ENCODE measurements at regions not wholly inside any gene's neighbourhood (a gene's known extent, or its start where the extent isn't known, plus 50 kb on each side); places are given as distances from the start of the nearest gene placed in this dataset.

GRCh38 chr22:49380828-49381114, 446.9 kb downstream of the BRD1 start:
- no peak overlapping the region for H3K4me3 ChIP-seq (replicated peaks; ENCODE audit: insufficient read depth, low read length)
- no peak overlapping the region for H3K27ac ChIP-seq (replicated peaks)
- no peak for DNase-seq (ENCODE audit: low read depth in 1 of 2, low spot score in 1 of 2)
- no peak for TF ChIP-seq GABPA (IDR thresholded peaks at IDR 0.05; ENCODE audit: low read depth)
- TF ChIP-seq POLR2AphosphoS5 (IDR thresholded peaks at IDR 0.05; ENCODE audit: low read depth): no peak
- TF ChIP-seq REST (IDR thresholded peaks at IDR 0.05; ENCODE audit: insufficient replicate concordance, low read depth): no peak
- no peak for TF ChIP-seq SPI1 (IDR thresholded peaks at IDR 0.05; ENCODE audit: borderline replicate concordance, low read depth)
- TF ChIP-seq CTCF (IDR thresholded peaks at IDR 0.05; ENCODE audit: insufficient read depth, low read length): no peak
- peaks cover under 1% of the 10 kb centered on the region for H3K27me3 ChIP-seq (ENCODE audit: insufficient read depth, poor library complexity, severe bottlenecking)

- H3K27ac ChIP-seq (replicated peaks): no peak overlapping the region
- no peak overlapping the region for H3K4me3 ChIP-seq (replicated peaks; ENCODE audit: insufficient read depth, low read length)
- TF ChIP-seq GABPA (IDR thresholded peaks at IDR 0.05; ENCODE audit: low read depth) (no peak), POLR2AphosphoS5 (IDR thresholded peaks at IDR 0.05; ENCODE audit: low read depth) (no peak), REST (IDR thresholded peaks at IDR 0.05; ENCODE audit: insufficient replicate concordance, low read depth) (no peak), CTCF (IDR thresholded peaks at IDR 0.05; ENCODE audit: insufficient read depth, low read length) (no peak), SPI1 (IDR thresholded peaks at IDR 0.05; ENCODE audit: borderline replicate concordance, low read depth) (no peak)
- peaks cover 2% of the 10 kb centered on the region for H3K27me3 ChIP-seq (ENCODE audit: insufficient read depth, poor library complexity, severe bottlenecking)
- DNase-seq (ENCODE audit: low read depth in 1 of 2, low spot score in 1 of 2): no peak
Measured at GRCh38 chr22:49380095-49380827, 447.4 kb downstream of the BRD1 start.

- no peak for DNase-seq (ENCODE audit: low read depth in 1 of 2, low spot score in 1 of 2)
- no peak overlapping the region for H3K27ac ChIP-seq (replicated peaks)
- no peak overlapping the region for H3K4me3 ChIP-seq (replicated peaks; ENCODE audit: insufficient read depth, low read length)
- TF ChIP-seq REST (IDR thresholded peaks at IDR 0.05; ENCODE audit: insufficient replicate concordance, low read depth) (no peak), POLR2AphosphoS5 (IDR thresholded peaks at IDR 0.05; ENCODE audit: low read depth) (no peak), SPI1 (IDR thresholded peaks at IDR 0.05; ENCODE audit: borderline replicate concordance, low read depth) (no peak), CTCF (IDR thresholded peaks at IDR 0.05; ENCODE audit: insufficient read depth, low read length) (no peak), GABPA (IDR thresholded peaks at IDR 0.05; ENCODE audit: low read depth) (no peak)
- H3K27me3 ChIP-seq (ENCODE audit: insufficient read depth, poor library complexity, severe bottlenecking): peaks cover 2% of the 10 kb centered on the region
Measured at GRCh38 chr22:49377306-49377705, 450.4 kb downstream of the BRD1 start.

All from HL-60 (cell line).